GM19452 (cell line): ENCODE measurements at regions not wholly inside any gene's neighbourhood (a gene's known extent, or its start where the extent isn't known, plus 50 kb on each side); places are given as distances from the start of the nearest gene placed in this dataset.
"Not testable (repeated sequence)": the region's sequence is repeated elsewhere in the genome, so short reads cannot be mapped to it uniquely, and the experiment has no call there.

Source experiments
- ATAC-seq: cut with Tn5 transposase; IDR thresholded peaks from one replicate; pipeline ENCODE4 v1.9.1; 2021; ENCODE audit not compliant: unreplicated experiment

DNA sequence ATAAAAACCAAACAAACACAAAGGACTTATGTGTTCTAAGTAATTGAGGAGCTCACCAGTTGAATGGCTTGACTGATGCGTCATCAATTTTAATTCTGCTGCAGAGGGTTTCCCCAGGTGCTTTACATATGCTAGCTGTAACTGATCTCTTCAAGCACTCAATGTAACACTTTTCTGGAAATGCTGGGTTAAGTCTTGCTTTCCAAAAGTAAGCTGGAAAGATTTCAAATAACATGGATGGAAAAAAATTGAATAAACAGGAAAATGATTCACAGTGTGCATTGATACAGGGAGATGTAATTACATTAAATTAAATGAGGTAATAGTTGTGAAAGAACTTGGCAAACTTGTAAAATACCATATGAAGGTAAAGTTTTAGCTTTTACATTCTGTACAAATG is 186.7 kb upstream of the WDFY3 start:
- no peak for ATAC-seq

DNA sequence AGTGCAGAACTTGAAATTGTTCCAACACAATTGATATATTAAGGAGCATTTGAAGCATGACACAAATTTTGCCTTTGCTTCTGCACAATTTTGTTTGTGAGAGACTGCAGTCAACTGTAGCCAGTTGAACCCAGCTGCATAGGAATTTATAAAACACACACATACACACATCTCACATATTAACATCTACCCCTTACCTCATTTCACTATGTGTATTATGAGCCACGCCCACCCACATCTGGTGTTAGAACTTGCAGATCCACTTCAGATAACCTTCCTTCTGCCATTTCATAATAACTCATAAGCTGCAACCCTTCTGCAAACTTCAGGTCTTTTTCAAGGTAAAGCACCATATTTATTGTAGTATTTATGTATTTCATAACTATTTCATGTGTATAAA is 188.1 kb upstream of the WDFY3 start:
- ATAC-seq = no peak

DNA sequence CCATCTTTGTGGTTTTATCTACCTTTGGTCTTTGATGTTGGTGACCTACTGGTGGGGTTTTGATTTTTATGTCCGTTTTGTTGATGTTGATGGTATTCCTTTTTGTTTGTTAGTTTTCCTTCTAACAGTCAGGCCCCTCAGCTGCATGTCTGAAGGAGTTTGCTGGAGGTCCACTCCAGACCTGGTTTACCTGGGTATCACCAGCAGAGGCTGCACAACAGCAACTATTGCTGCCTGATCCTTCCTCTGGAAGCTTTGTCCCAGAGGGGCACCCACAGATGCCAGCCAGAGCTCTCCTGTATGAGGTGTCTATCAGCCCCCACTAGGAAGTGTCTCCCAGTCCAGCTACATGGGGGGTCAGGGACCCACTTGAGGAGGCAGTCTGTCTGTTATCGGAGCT is 199.3 kb upstream of the WDFY3 start:
- no peak for ATAC-seq

DNA sequence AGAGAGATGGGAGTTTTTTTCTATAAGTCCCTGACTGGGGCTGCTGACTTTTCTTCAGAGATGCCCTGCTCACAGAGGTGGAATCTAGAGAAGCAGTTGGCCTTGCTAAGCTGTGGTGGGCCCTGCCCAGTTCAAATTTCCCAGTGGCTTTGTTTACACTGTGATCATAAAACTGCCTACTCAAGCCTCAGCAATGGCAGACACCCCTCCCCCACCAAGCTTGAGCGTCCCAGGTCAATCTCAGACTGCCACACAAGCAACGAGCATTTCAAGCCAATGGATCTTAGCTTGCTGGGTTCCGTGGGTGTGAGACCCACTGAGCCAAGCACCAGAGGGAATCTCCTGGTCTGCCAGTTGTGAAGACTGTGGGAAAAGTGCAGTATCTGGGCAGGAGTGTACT is 199.8 kb upstream of the WDFY3 start:
- ATAC-seq = no peak

DNA sequence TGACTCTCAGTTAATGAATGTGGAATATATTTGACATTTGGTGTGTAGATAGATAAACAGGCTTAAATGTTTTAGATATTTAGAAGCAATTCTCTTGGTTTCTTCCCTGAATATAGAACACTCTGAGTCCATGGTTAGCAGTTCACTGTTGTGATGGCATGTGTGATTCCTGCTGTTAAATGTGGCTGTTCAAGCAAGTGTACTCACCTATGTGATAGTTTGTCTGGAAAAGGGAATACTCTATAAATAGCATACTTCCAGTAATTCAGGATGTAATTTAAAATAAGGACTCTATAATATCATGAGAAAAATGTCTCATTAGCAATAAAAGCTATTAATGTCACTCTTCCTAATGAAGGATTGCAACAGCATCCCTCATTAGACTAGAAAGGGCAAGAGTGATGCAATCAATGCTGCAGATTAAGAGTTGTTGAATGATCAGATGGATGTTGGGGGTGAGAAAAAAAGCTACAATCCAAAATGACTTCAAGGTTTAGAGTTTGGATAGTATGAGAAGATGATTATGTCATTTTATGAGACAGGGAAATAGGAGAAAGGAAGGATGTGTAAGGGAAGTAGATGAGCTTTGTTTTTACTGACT is 201.8 kb upstream of the WDFY3 start:
- ATAC-seq = no peak

DNA sequence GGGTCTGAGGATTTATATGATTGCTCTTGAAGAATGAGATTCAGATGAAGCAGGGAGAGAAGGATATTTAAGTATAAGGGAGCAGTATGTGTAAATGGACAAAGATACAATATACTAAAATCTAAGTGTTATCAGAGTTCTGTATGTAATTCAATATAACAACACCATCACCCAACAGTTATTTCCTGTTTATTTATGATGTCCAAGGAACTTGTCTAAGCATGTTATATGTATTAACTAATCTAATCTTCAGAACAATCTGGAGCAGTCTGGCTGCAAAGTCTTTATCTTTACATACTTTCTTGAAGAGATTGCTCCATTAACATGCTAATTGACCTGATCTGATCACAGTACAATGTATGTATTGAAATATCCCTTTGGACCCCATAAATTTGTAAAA is 203.8 kb upstream of the WDFY3 start:
- ATAC-seq = no peak

DNA sequence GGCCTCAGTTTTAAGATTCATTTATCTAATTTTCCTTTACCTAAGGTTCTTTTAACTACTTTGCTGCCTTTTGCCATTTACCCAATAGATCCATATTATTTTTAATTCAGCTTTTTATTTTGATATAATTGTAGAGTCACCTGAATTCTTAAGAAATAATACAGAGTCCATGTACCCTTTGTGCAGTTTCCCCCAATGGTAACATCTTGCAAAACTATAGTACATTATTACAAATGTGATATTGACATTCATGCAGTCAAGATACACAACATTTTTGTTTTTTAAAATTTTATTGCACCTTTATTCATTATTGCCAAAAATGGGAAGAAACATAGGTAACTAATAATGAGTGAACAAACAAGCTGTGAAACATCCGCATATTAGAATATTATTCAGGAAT is 208.7 kb upstream of the WDFY3 start:
- ATAC-seq = no peak

DNA sequence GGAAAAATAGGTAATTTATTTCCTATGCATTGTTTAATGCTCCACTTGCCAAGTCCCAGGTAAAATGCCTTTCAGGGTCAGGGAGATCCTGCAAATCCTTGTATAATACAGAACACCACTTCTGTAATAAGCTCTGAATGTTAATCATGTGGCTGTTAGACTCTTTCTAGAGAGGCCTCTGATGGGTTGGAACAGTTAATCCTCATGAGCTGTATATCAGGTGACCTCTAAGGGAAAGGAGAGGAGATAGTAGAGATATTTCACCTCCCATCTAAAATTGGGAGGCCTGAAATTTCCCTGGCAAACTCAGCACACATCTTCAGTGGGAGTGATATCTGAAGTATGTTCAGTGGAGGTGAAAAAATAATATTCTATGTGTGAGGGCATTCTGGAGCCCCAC is 210.6 kb upstream of the WDFY3 start:
- ATAC-seq = no peak

DNA sequence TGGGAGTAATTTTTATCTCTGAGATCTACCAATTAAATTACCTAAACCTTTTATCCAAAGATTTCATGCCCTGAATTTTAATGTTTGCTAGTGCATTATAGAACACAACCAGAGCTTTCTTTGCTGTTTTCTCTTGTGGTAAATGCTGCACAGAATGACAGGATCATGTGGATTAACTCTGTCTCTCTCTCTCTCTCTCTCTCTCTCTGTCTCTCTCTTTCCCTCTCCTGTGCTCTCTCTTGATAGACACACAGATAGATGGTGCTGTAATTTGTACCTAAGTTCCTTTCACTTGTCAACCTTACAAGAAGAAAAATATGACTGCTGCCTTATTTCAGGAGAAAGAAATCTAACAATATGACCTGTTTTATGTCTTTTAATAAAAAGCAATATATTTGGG is 211.2 kb upstream of the WDFY3 start:
- ATAC-seq = no peak

DNA sequence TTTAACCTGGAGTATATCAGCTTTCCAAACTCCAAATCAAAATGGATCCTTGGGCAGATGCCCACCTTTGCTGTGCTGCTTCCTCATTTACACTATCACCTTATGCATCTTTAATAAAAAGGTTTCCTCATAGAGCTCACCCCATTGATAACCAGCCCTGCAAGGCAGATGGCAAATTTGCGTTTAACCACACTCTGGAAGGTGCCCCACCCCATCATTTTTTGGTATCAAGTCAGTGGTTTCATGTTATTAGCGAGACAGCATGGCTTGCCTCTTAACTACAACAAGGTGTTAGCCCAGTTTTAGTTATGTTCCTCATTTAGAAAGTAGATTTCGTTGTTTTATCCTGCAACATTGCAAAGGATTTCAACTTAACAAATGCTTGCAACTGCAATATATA is 214.0 kb upstream of the WDFY3 start:
- ATAC-seq = no peak

DNA sequence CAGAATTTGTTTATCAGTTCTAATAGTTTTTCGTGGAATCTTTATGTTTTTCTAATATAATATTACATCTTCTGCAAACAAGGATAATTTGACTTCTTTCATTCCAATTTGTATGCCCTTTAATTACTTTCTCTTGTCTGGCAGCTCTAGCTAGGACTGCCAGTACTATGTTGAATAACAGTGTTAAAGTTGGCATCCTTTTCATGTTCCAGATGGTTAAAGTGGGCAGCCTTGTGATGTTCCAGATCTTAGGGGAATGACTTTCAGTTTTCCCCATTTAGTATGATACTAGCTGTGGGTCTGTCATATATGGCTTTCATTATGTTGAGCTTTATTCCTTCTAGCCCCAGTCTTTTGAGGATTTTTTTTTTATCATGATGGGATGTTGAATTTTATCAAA is 220.6 kb upstream of the WDFY3 start:
- ATAC-seq = no peak

DNA sequence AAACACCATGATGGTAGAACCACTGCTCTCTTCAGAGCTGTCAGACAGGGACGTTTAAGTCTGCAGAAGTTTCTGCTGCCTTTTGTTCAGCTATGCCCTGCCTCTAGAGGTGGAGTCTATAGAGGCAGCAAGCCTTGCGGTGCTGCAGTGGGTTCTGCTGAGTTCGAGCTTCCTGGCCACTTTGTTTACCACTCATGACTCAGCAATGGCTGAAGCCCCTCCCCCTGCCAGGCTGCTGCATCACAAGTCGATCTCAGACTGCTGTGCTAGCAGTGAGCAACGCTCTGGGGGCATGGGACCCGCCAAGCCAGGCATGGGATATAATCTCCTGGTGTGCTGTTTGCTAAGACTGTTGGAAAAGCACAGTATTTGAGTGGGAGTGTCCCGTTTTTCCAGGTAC is 229.5 kb upstream of the WDFY3 start:
- not testable (repeated sequence) for ATAC-seq

DNA sequence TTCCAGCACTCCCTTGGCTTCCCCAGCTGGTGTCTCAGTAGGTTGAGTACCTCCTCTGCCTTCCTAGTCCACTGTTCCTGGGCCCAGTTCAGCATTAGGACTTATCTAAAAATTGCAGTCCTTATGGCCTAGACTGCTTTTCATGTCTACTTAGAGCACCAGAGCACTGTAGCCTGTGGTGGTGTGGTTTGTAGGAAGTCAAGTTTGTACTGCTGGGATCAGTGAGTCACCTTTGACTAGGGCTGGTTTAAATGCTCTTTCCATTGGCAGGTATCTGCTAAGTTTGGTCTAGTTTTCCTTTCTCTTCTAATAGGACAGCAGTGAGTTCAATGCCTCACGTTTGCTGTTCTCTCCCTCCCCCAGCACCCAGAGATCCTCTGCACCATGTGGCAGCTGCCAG is 233.6 kb upstream of the WDFY3 start:
- ATAC-seq = no peak

DNA sequence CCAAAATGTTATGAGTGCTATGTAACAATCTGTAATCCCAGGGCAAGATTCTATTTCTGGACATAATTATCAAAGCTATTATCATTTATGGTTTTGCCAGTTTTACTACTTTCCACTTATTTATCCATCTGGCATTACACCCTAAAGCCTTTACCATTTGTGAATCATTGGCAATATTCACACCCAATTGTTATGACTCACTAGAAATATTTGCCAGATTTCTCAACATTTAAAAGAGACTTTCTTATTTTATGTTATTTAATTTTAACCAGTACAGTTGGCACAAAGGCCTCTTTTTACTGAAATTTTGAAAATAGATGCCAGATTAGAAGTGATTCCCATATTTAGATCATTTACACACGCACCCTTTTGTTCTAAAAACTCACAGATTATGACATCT is 242.7 kb upstream of the WDFY3 start:
- ATAC-seq = no peak

DNA sequence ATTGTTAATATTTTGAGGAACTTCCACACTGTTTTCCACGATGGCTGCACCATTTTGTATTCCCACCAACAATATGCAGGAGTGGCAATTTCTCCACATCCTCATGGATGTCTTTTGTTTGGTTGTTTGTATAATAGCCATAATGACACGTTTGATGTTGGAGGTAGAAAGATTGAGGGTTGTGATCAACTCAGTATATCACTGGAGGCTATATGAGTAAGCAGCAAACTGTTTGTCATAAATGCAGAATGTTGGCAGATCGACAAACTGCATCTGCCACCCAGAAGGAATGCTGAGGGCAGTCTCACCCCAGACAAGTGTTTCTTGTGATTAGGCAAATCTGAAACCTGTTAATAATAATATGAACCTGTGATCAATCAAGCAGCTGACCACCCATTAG is 243.9 kb upstream of the WDFY3 start:
- no peak for ATAC-seq

DNA sequence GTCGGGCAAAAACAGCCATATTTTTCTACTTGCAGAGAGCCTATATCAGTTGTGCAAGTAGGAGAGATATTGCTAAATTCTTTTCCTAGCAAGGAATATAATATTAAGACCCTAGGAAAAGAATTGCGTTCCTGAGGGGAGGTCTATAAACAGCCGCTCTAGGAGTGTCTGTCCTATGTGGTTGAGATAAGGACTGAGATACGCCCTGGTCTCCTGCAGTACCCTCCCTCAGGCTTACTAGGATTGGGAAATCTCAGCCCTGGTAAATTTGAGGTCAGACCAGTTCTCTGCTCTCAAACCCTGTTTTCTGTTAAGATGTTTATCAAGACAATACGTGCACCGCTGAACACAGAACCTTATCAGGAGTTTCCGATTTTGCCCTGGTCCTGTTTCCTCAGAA is 250.1 kb upstream of the WDFY3 start:
- not testable (repeated sequence) for ATAC-seq

DNA sequence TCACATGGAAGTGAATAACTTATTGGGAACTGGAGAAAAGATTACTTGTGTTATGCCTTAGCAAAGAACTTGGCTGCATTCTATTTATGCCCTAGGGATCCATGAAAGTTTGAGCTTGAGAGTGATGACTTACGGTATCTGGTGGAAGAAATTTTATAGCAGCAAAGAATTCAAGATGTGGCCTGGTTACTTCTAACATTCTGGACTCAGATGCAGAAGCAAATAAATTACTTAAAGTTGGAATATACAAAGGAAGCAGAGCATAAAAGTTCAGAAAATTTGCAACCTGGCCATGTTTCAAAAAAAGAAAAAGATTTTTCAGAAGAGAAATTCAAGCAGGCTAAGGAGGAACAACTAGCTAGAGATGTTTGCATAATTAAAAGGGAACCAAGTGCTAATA is 252.3 kb upstream of the WDFY3 start:
- no peak for ATAC-seq

DNA sequence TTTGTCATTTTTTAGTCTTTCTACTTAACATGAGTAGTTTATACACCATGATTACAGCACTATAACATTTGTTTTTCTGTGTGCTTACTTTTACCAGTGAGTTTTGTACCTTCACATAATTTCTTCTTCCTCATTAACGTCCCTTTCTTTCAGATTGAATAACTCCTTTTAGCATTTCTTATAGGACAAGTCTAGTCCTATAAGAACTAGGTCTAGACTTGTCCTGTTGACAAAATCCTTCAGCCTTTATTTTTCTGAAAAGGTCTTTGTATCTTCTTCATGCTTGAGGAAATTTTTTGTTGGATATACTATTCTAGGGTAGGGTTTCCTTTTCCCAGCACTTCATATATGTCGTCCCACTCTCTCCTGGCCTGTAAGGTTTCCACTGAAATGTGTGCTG is 253.3 kb upstream of the ARHGAP24 start:
- ATAC-seq = no peak

DNA sequence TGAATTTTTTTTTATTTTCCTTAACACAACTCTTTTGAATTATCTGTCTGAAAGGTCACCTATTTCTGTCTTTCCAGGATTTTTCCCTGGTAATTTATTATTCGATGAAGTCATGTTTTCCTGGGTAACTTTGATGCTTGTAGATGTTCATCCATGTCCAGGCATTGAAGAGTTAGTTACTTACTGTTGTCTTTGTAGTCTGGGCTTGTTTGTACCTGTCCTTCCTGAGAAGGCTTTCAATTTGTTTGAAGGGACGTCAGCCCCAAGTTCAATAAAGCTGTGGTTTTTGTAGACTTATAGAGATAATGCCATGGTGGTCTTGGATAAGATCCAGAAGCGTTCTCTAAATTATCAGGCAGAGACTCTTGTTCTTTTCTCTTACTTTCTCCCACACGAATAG is 252.4 kb upstream of the ARHGAP24 start:
- ATAC-seq = no peak

DNA sequence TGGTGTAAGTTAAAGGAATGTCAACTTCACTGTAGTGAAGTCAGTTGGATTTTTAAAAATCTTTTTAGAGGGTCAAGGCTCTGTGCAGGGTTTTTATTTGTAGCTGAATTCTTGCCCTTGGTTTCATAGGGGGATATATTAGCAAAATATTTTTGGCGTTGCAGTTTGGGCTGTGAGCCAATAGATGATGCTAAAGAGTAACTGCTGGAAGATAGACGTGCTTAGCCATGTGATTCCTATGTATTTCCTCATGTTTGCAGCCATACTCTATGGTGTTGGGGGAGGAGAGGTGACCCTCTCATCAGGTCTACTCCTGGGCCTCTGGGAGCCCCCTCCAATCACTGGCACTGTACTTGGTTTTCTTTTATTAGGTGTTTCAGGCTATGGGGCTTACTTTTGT is 246.7 kb upstream of the ARHGAP24 start:
- no peak for ATAC-seq

DNA sequence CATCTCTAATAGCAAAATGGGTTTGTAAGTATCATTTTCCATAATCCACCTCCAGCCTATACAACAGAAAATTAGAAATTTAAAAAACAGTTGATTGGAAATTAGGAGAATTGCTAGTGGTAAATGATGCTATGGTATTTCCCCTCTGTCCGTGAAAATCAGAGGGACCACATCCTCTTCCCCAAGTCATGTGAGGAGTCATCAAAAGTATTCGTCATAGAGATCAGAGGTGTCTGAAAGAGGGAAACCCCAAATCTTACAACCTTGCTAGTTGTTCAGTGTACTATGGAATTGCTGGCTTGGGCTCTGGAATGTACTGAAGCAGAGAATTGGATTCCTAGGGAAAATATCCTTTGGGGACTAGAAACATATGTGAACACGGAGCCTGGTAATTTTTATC is 241.4 kb upstream of the ARHGAP24 start:
- ATAC-seq = no peak

DNA sequence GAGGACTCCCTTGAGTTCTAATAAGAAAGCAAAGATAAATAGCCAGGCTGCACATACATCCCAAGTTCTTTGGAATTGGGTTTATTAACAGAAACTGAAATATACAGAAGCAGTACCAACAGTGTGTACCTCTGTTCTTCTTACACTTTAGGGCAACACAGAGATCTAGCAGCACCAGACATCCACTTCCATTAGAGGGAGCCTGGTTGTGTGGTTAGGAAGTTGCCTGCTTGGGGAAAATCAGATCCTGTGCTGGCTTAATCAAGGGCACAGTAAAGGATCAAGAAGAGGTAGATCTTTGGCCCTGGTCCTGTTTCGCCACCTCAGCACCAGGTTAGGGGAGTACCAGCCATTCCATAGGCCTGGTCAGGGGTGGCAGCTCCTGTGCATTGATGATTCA is 231.1 kb upstream of the ARHGAP24 start:
- no peak for ATAC-seq

DNA sequence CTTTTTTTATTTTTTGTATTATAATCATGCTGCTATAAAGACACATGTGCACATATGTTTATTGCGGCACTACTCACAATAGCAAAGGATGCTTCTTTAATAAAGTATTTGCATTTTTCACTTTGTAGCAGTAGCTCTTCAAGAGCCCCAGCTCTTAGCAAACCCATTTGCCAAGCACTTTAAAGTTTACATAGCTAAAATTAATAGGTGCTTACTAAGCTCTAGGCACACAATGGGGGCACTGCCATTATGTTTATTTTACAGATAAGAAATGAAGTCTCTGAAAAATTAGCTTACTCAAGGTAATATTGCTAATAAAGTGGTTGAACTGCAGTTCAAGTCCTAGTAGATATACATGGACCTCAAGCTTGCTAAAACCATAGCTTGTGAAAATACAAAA is 230.3 kb upstream of the ARHGAP24 start:
- ATAC-seq = no peak

DNA sequence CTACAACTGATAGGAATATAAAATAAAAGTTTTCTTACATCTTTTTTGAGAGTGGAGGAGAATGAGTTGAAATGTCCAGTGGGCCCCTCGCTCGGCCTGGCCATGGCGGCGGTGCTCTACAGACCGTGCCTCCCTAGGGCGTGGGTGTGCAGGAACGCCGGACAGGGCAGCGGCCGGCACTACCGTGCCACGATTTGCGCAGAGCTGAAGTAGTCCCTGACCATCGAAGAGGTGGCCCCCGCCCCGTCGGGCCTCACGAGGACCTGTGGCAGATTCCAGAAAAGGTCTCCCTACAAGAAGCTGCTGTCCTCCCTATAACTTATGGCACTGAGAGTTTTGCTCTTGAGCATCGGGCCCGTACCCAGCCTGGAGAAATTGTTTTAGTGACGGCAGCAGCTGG is 228.9 kb upstream of the ARHGAP24 start:
- ATAC-seq = no peak
